ENCODE measurements at regions not wholly inside any gene's neighbourhood (a gene's known extent, or its start where the extent isn't known, plus 50 kb on each side); places are given as distances from the start of the nearest gene placed in this dataset.

DNA sequence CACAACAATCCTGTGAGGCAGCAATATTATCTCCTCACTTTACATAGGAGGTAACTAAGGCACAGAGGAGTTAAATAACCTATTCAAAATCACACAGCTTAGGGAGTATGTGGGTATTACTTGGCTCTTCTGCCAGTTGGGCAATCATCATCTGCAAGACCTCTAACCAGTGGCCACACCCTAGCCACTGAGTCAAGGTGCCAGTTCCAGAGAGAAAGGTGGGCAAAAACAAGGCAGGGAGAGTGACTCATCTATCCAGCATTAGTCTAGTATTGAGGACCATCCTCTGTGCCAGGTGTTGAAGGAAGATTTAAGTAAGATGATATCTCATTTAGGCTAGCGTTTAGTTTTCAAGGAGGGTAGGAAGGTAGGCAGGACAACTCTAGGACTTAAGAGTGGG lies 113.9 kb upstream of the EOLA2 start:
- no peaks in the 10 kb centered on the region for H3K36me3 ChIP-seq (ENCODE audit: control insufficient read depth, insufficient read depth, low read length)
- intact Hi-C loops (cut with micrococcal nuclease; ENCODE audit: unreplicated experiment) = no loop called here
- ChIA-PET CTCF (no interaction called here), POLR2A (no interaction called here)
- ATAC-seq (no peak), DNase-seq (ENCODE audit: low read depth, low spot score) (no peak)
- TF ChIP-seq, protein P1, sequence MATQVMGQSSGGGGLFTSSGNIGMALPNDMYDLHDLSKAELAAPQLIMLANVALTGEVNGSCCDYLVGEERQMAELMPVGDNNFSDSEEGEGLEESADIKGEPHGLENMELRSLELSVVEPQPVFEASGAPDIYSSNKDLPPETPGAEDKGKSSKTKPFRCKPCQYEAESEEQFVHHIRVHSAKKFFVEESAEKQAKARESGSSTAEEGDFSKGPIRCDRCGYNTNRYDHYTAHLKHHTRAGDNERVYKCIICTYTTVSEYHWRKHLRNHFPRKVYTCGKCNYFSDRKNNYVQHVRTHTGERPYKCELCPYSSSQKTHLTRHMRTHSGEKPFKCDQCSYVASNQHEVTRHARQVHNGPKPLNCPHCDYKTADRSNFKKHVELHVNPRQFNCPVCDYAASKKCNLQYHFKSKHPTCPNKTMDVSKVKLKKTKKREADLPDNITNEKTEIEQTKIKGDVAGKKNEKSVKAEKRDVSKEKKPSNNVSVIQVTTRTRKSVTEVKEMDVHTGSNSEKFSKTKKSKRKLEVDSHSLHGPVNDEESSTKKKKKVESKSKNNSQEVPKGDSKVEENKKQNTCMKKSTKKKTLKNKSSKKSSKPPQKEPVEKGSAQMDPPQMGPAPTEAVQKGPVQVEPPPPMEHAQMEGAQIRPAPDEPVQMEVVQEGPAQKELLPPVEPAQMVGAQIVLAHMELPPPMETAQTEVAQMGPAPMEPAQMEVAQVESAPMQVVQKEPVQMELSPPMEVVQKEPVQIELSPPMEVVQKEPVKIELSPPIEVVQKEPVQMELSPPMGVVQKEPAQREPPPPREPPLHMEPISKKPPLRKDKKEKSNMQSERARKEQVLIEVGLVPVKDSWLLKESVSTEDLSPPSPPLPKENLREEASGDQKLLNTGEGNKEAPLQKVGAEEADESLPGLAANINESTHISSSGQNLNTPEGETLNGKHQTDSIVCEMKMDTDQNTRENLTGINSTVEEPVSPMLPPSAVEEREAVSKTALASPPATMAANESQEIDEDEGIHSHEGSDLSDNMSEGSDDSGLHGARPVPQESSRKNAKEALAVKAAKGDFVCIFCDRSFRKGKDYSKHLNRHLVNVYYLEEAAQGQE (IDR thresholded peaks at IDR 0.05; ENCODE audit: insufficient read depth in 1 of 2, low read depth in 2 of 2, low read length in 1 of 2) = no peak
- TF ChIP-seq, protein P2, sequence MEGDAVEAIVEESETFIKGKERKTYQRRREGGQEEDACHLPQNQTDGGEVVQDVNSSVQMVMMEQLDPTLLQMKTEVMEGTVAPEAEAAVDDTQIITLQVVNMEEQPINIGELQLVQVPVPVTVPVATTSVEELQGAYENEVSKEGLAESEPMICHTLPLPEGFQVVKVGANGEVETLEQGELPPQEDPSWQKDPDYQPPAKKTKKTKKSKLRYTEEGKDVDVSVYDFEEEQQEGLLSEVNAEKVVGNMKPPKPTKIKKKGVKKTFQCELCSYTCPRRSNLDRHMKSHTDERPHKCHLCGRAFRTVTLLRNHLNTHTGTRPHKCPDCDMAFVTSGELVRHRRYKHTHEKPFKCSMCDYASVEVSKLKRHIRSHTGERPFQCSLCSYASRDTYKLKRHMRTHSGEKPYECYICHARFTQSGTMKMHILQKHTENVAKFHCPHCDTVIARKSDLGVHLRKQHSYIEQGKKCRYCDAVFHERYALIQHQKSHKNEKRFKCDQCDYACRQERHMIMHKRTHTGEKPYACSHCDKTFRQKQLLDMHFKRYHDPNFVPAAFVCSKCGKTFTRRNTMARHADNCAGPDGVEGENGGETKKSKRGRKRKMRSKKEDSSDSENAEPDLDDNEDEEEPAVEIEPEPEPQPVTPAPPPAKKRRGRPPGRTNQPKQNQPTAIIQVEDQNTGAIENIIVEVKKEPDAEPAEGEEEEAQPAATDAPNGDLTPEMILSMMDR (IDR thresholded peaks at IDR 0.05) = no peak
- no peak for TF ChIP-seq POLR2AphosphoS5 (IDR thresholded peaks at IDR 0.05; ENCODE audit: low read depth, low read length)
- no peak for TF ChIP-seq TCF7L2 (IDR thresholded peaks at IDR 0.05; ENCODE audit: low read depth, low read length)
- TF ChIP-seq SIN3A (IDR thresholded peaks at IDR 0.05; ENCODE audit: borderline replicate concordance, insufficient read depth, low read depth, low read length) = no peak
- BruUV-seq (replicated peaks) = no TSS peak
- no peaks in the 10 kb centered on the region for H3K9me3 ChIP-seq (ENCODE audit: control insufficient read depth, insufficient read depth, low read depth, low read length)
- H3K27ac ChIP-seq (ENCODE audit: low read length) = no peak overlapping the region
- no peak overlapping the region for H3K4me3 ChIP-seq (ENCODE audit: low read depth in 2 of 2, low read length in 2 of 2)
- in situ Hi-C loops (cut with HindIII; ENCODE audit: low pct_unique_long_range_greater_than_20kb, low sequenced_read_pairs) = no loop called here
- H3K4me1 ChIP-seq (ENCODE audit: control insufficient read depth, insufficient read depth, low read length) = no peaks in the 10 kb centered on the region; the same call in 1 of the 2 replicates
- H3K27me3 ChIP-seq (ENCODE audit: control insufficient read depth, insufficient read depth, low read length) = no peaks in the 10 kb centered on the region

DNA sequence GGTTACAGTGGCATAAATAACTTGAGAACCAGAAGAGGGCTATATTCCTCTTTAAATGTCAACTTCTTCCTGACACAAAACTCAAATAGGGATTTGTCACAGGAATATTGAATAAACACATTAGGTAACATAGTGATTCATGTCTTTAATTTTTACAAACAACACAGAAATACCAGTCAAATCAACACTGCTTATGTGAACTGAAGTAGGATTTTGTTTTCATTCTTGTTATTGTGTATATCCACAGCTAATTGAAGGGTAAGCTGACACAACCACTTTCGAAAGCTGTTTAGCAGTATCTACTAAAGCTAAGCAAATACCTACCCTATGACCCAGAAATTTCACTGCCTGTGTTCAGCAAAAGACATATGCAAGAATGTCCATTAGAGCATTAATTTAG lies 120.4 kb upstream of the EOLA2 start:
- Histone ChIP-seq H3K4me1 (ENCODE audit: control insufficient read depth, insufficient read depth, low read length) (no peaks in the 10 kb centered on the region), H3K4me3 (ENCODE audit: low read depth in 2 of 2, low read length in 2 of 2) (no peak overlapping the region), H3K36me3 (ENCODE audit: control insufficient read depth, insufficient read depth, low read length) (no peaks in the 10 kb centered on the region), H3K27ac (ENCODE audit: low read length) (no peak overlapping the region), H3K9me3 (ENCODE audit: control insufficient read depth, insufficient read depth, low read depth, low read length) (no peaks in the 10 kb centered on the region), H3K27me3 (ENCODE audit: control insufficient read depth, insufficient read depth, low read length) (no peaks in the 10 kb centered on the region)
- ATAC-seq (no peak), DNase-seq (ENCODE audit: low read depth, low spot score) (no peak)
- in situ Hi-C loops (cut with HindIII; ENCODE audit: low pct_unique_long_range_greater_than_20kb, low sequenced_read_pairs) = no loop called here
- intact Hi-C loops (cut with micrococcal nuclease; ENCODE audit: unreplicated experiment) = no loop called here
- BruUV-seq (replicated peaks) = no TSS peak
- ChIA-PET POLR2A (no interaction called here), CTCF (no interaction called here)
- no peak for TF ChIP-seq SIN3A (IDR thresholded peaks at IDR 0.05; ENCODE audit: borderline replicate concordance, insufficient read depth, low read depth, low read length)
- TF ChIP-seq, protein P1 (IDR thresholded peaks at IDR 0.05; ENCODE audit: insufficient read depth in 1 of 2, low read depth in 2 of 2, low read length in 1 of 2) = no peak
- TF ChIP-seq, protein P2 (IDR thresholded peaks at IDR 0.05) = no peak
- TF ChIP-seq TCF7L2 (IDR thresholded peaks at IDR 0.05; ENCODE audit: low read depth, low read length) = no peak
- TF ChIP-seq POLR2AphosphoS5 (IDR thresholded peaks at IDR 0.05; ENCODE audit: low read depth, low read length) = no peak

All from Panc1 (cell line).